HG03103 (cell line): ENCODE measurements at regions not wholly inside any gene's neighbourhood (a gene's known extent, or its start where the extent isn't known, plus 50 kb on each side); places are given as distances from the start of the nearest gene placed in this dataset.
"Not testable (repeated sequence)": the region's sequence is repeated elsewhere in the genome, so short reads cannot be mapped to it uniquely, and the experiment has no call there.

Source experiments
- ATAC-seq: cut with Tn5 transposase; IDR thresholded peaks from one replicate; pipeline ENCODE4 v1.9.1; 2021; ENCODE audit warnings: low read depth; ENCODE audit not compliant: unreplicated experiment

GRCh38 chr10:3331187-3331586 is 158.6 kb upstream of the PITRM1 start:
- ATAC-seq: no peak

- ATAC-seq: no peak
Observed at GRCh38 chr10:3330663-3331062, 158.1 kb upstream of the PITRM1 start.

GRCh38 chr10:3325954-3326750 is 153.6 kb upstream of the PITRM1 start:
- no peak for ATAC-seq

- ATAC-seq: no peak
Observed at GRCh38 chr10:3324612-3325038, 152.0 kb upstream of the PITRM1 start.

- ATAC-seq: no peak
Observed at GRCh38 chr10:3323865-3324498, 151.4 kb upstream of the PITRM1 start.

- ATAC-seq: no peak
Observed at GRCh38 chr10:3321123-3321522, 148.5 kb upstream of the PITRM1 start.

GRCh38 chr10:3319811-3320226 is 147.2 kb upstream of the PITRM1 start:
- no peak for ATAC-seq

GRCh38 chr10:3318480-3318807 is 145.9 kb upstream of the PITRM1 start:
- not testable (repeated sequence) for ATAC-seq

- ATAC-seq: not testable (repeated sequence)
Observed at GRCh38 chr10:3317553-3318479, 145.2 kb upstream of the PITRM1 start.

- not testable (repeated sequence) for ATAC-seq
Observed at GRCh38 chr10:3314445-3315085, 142.0 kb upstream of the PITRM1 start.

GRCh38 chr10:3313784-3314444 is 141.3 kb upstream of the PITRM1 start:
- ATAC-seq: not testable (repeated sequence)

- no peak for ATAC-seq
Observed at GRCh38 chr10:3312403-3312940, 139.9 kb upstream of the PITRM1 start.

GRCh38 chr10:3310016-3310784 is 137.6 kb upstream of the PITRM1 start:
- ATAC-seq: no peak

- ATAC-seq: no peak
Observed at GRCh38 chr10:3306050-3306449, 133.5 kb upstream of the PITRM1 start.

GRCh38 chr10:3295582-3296151 is 123.1 kb upstream of the PITRM1 start:
- ATAC-seq: no peak

- no peak for ATAC-seq
Observed at GRCh38 chr10:3294919-3295581, 122.5 kb upstream of the PITRM1 start.

GRCh38 chr10:3293581-3294431 is 121.2 kb upstream of the PITRM1 start:
- ATAC-seq: no peak
